GM19351 (cell line): ENCODE measurements at regions not wholly inside any gene's neighbourhood (a gene's known extent, or its start where the extent isn't known, plus 50 kb on each side); places are given as distances from the start of the nearest gene placed in this dataset.

Experiments used
- ATAC-seq: cut with Tn5 transposase; IDR thresholded peaks from one replicate; pipeline ENCODE4 v1.9.1; 2021; ENCODE audit warnings: mild to moderate bottlenecking, moderate library complexity; ENCODE audit not compliant: unreplicated experiment

- no peak for ATAC-seq
These were observed 172.5 kb downstream of the SH2D1A start for GRCh38 chrX:124518885-124519284.

- no peak for ATAC-seq
These were observed 178.5 kb downstream of the SH2D1A start for GRCh38 chrX:124524852-124525251.

- no peak for ATAC-seq
These were observed 183.4 kb downstream of the SH2D1A start for GRCh38 chrX:124529786-124530185.

GRCh38 chrX:124530803-124531202, 184.4 kb downstream of the SH2D1A start:
- ATAC-seq = no peak

- no peak for ATAC-seq
These were observed 188.2 kb downstream of the SH2D1A start for GRCh38 chrX:124534536-124534935.

GRCh38 chrX:124540474-124540873, 194.1 kb downstream of the SH2D1A start:
- no peak for ATAC-seq

GRCh38 chrX:124548571-124548970, 202.2 kb downstream of the SH2D1A start:
- no peak for ATAC-seq

GRCh38 chrX:124555036-124555595, 208.8 kb downstream of the SH2D1A start:
- ATAC-seq = no peak

- no peak for ATAC-seq
These were observed 211.6 kb downstream of the SH2D1A start for GRCh38 chrX:124557976-124558375.

GRCh38 chrX:124573468-124573867, 227.1 kb downstream of the SH2D1A start:
- no peak for ATAC-seq

GRCh38 chrX:124592744-124593143, 246.4 kb downstream of the SH2D1A start:
- ATAC-seq = no peak

- no peak for ATAC-seq
These were observed 247.8 kb downstream of the SH2D1A start for GRCh38 chrX:124594017-124594651.

- ATAC-seq = no peak
These were observed 259.1 kb downstream of the SH2D1A start for GRCh38 chrX:124605511-124605910.

- ATAC-seq = no peak
These were observed 260.4 kb downstream of the SH2D1A start for GRCh38 chrX:124606724-124607123.

GRCh38 chrX:124619710-124620109, 273.3 kb downstream of the SH2D1A start:
- ATAC-seq = no peak

- no peak for ATAC-seq
These were observed 288.0 kb downstream of the SH2D1A start for GRCh38 chrX:124634363-124634762.

- ATAC-seq = no peak
These were observed 295.6 kb downstream of the SH2D1A start for GRCh38 chrX:124641737-124642491.

GRCh38 chrX:124646403-124646802, 300.0 kb downstream of the SH2D1A start:
- no peak for ATAC-seq

- ATAC-seq = no peak
These were observed 304.7 kb downstream of the SH2D1A start for GRCh38 chrX:124651031-124651430.

GRCh38 chrX:124665621-124666400, 319.4 kb downstream of the SH2D1A start:
- no peak for ATAC-seq

- ATAC-seq = no peak
These were observed 332.8 kb downstream of the SH2D1A start for GRCh38 chrX:124679199-124679598.
